HL-60 (cell line): ENCODE measurements at regions not wholly inside any gene's neighbourhood (a gene's known extent, or its start where the extent isn't known, plus 50 kb on each side); places are given as distances from the start of the nearest gene placed in this dataset.

Source experiments
- DNase-seq, 2 experiments: peaks; one replicate each; pipeline ENCODE4 v3.0.0-alpha.2; 2010 to 2020; ENCODE audit warnings: low read depth in 1 of 2, low spot score in 1 of 2
- H3K27ac ChIP-seq: fragments of 250-450 bp; sonication (Bioruptor Pico); replicated peaks from 2 replicates; pipeline ENCODE4 v1.5.1; 2020; ENCODE audit warnings: mild to moderate bottlenecking, moderate library complexity
- H3K27me3 ChIP-seq: fragments of 250-450 bp; sonication (Bioruptor Pico); 2 replicates; pipeline ENCODE4 v1.5.1; 2021; ENCODE audit warnings: mild to moderate bottlenecking, moderate library complexity; ENCODE audit not compliant: insufficient read depth, poor library complexity, severe bottlenecking
- H3K4me3 ChIP-seq: replicated peaks from 2 replicates; pipeline ENCODE4 v1.5.1; 2011; ENCODE audit warnings: mild to moderate bottlenecking, control low read depth, low read length; ENCODE audit not compliant: insufficient read depth
- CTCF ChIP-seq: IDR thresholded peaks from one replicate; pipeline ENCODE4 v1.5.1; 2011; ENCODE audit warnings: low read length, control low read depth, inconsistent platforms; ENCODE audit not compliant: insufficient read depth
- GABPA ChIP-seq: IDR thresholded peaks from 2 replicates; pipeline ENCODE4 v1.6.1; 2012; ENCODE audit warnings: low read depth
- POLR2AphosphoS5 ChIP-seq: IDR thresholded peaks from 2 replicates; pipeline ENCODE4 v1.6.1; 2012; ENCODE audit warnings: low read depth
- SPI1 ChIP-seq: IDR thresholded peaks from 2 replicates; pipeline ENCODE4 v1.6.1; 2012; ENCODE audit warnings: low read depth, mild to moderate bottlenecking, borderline replicate concordance
- TF ChIP-seq, protein P1 (sequence below): IDR thresholded peaks from 2 replicates; pipeline ENCODE4 v1.6.1; 2012; ENCODE audit warnings: low read depth; ENCODE audit not compliant: insufficient replicate concordance

GRCh38 chr6:141265756-141266623 is 866.7 kb upstream of the GJE1 start:
- no peaks in the 10 kb centered on the region for H3K27me3 ChIP-seq
- no peak for DNase-seq
- H3K27ac ChIP-seq, result no peak overlapping the region
- TF ChIP-seq, protein P1, sequence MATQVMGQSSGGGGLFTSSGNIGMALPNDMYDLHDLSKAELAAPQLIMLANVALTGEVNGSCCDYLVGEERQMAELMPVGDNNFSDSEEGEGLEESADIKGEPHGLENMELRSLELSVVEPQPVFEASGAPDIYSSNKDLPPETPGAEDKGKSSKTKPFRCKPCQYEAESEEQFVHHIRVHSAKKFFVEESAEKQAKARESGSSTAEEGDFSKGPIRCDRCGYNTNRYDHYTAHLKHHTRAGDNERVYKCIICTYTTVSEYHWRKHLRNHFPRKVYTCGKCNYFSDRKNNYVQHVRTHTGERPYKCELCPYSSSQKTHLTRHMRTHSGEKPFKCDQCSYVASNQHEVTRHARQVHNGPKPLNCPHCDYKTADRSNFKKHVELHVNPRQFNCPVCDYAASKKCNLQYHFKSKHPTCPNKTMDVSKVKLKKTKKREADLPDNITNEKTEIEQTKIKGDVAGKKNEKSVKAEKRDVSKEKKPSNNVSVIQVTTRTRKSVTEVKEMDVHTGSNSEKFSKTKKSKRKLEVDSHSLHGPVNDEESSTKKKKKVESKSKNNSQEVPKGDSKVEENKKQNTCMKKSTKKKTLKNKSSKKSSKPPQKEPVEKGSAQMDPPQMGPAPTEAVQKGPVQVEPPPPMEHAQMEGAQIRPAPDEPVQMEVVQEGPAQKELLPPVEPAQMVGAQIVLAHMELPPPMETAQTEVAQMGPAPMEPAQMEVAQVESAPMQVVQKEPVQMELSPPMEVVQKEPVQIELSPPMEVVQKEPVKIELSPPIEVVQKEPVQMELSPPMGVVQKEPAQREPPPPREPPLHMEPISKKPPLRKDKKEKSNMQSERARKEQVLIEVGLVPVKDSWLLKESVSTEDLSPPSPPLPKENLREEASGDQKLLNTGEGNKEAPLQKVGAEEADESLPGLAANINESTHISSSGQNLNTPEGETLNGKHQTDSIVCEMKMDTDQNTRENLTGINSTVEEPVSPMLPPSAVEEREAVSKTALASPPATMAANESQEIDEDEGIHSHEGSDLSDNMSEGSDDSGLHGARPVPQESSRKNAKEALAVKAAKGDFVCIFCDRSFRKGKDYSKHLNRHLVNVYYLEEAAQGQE, result no peak
- no peak for TF ChIP-seq CTCF
- no peak for TF ChIP-seq SPI1
- no peak for TF ChIP-seq GABPA
- TF ChIP-seq POLR2AphosphoS5, result no peak
- no peak overlapping the region for H3K4me3 ChIP-seq

DNA sequence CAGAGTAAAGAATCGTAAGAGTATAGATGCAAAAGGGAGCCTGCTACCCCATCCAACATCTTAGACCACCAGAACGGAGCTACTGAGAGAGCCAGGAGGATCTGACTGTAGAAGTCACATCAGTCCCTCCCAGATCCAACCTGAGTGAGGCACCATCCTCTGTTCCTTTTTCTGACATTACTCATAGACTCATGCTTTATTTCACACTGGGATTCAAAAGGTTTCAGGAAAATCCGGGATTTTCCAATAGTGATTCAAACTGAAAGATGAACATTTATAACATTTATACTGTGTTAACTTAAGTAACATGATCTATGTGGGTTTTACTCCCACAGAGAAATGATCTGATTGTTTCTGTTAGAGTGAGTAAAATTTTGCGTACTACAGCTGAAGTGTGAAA is 868.6 kb upstream of the GJE1 start:
- DNase-seq, result no peak
- TF ChIP-seq GABPA (no peak), CTCF (no peak), SPI1 (no peak), POLR2AphosphoS5 (no peak)
- TF ChIP-seq, protein P1, result no peak
- no peaks in the 10 kb centered on the region for H3K27me3 ChIP-seq
- no peak overlapping the region for H3K27ac ChIP-seq
- H3K4me3 ChIP-seq, result no peak overlapping the region

DNA sequence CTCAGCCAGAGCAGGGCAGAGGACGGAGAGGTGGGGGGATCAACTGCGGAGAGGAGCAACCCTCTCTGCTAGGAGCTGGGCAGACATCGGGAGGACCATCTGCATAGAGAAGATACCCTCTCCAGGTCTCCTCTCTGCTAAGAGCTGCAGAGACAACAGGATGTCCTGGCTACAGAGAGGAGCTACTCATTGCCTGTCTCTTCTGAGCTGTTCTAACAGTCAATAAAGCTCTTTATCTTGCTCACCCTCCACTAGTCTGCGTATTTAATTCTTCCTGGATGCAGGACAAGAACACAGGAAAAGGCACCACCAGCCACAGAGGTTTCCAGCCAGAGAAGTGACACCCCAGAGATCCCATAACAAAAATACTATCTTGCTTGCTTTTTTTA is 871.1 kb upstream of the GJE1 start:
- Histone ChIP-seq H3K27ac (no peak overlapping the region), H3K4me3 (no peak overlapping the region), H3K27me3 (no peaks in the 10 kb centered on the region)
- TF ChIP-seq GABPA (no peak), POLR2AphosphoS5 (no peak), SPI1 (no peak), CTCF (no peak)
- TF ChIP-seq, protein P1, result no peak
- no peak for DNase-seq
